Osteoblast (primary cell): ENCODE measurements at regions not wholly inside any gene's neighbourhood (a gene's known extent, or its start where the extent isn't known, plus 50 kb on each side); places are given as distances from the start of the nearest gene placed in this dataset.

Experiments
- DNase-seq: peaks from one replicate; pipeline ENCODE4 v3.0.0; 2011; ENCODE audit warnings: low spot score, mixed read lengths; ENCODE audit not compliant: insufficient read length; ENCODE audit errors: missing footprints
- H2AFZ ChIP-seq: 2 replicates; pipeline ENCODE4 v1.6.0; 2011; ENCODE audit warnings: mild to moderate bottlenecking, low read length
- H3K27ac ChIP-seq: 2 replicates; pipeline ENCODE4 v1.5.1; 2011; ENCODE audit warnings: mild to moderate bottlenecking, low read depth, low read length, moderate library complexity
- H3K27me3 ChIP-seq: 2 replicates; pipeline ENCODE4 v1.6.0; 2012; ENCODE audit warnings: mild to moderate bottlenecking, control low read depth, inconsistent platforms, low read length, moderate library complexity; ENCODE audit not compliant: insufficient read depth
- H3K36me3 ChIP-seq: 2 replicates; pipeline ENCODE4 v1.5.1; 2011; ENCODE audit warnings: mild to moderate bottlenecking, low read length, control low read depth, moderate library complexity; ENCODE audit not compliant: insufficient read depth
- H3K4me1 ChIP-seq: 2 replicates; pipeline ENCODE4 v1.5.1; 2011; ENCODE audit warnings: mild to moderate bottlenecking, low read length, control low read depth, moderate library complexity; ENCODE audit not compliant: insufficient read depth
- H3K4me2 ChIP-seq: 2 replicates; pipeline ENCODE4 v1.6.0; 2011; ENCODE audit warnings: mild to moderate bottlenecking, low read length; ENCODE audit not compliant: insufficient read depth
- H3K4me3 ChIP-seq: fragments of 200-600 bp; sonication (generic); 3 replicates; pipeline ENCODE4 v1.5.1; 2012; ENCODE audit warnings: mild to moderate bottlenecking, low read length, inconsistent platforms; ENCODE audit not compliant: insufficient read depth
- H3K79me2 ChIP-seq: 2 replicates; pipeline ENCODE4 v1.6.0; 2012; ENCODE audit warnings: mild to moderate bottlenecking, low read length, control low read depth, inconsistent platforms; ENCODE audit not compliant: insufficient read depth
- H3K9me3 ChIP-seq: 2 replicates; pipeline ENCODE4 v1.5.1; 2011; ENCODE audit warnings: low read depth, low read length, control low read depth
- H4K20me1 ChIP-seq: 2 replicates; pipeline ENCODE4 v1.6.0; 2012; ENCODE audit warnings: mild to moderate bottlenecking, low read length, control low read depth; ENCODE audit not compliant: insufficient read depth
- CTCF ChIP-seq: IDR thresholded peaks from 2 replicates; pipeline ENCODE4 v1.5.1; 2011; ENCODE audit warnings: mild to moderate bottlenecking, low read depth, low read length, moderate library complexity; ENCODE audit errors: extremely low read depth

- no peaks in the 10 kb centered on the region for H3K9me3 ChIP-seq
- DNase-seq = no peak
- no peaks in the 10 kb centered on the region for H3K4me1 ChIP-seq
- no peaks in the 10 kb centered on the region for H3K27me3 ChIP-seq
- H3K27ac ChIP-seq = no peak overlapping the region
- TF ChIP-seq CTCF = no peak
- no peaks in the 10 kb centered on the region for H3K36me3 ChIP-seq
- no peaks in the 10 kb centered on the region for H3K79me2 ChIP-seq
- H2AFZ ChIP-seq = no peak overlapping the region
- no peak overlapping the region for H3K4me3 ChIP-seq
- no peaks in the 10 kb centered on the region for H4K20me1 ChIP-seq
- H3K4me2 ChIP-seq = no peak overlapping the region
Observed at GRCh38 chr6:18724056-18724455, 336.9 kb downstream of the RNF144B start.

- Histone ChIP-seq H3K27me3 (no peaks in the 10 kb centered on the region), H3K79me2 (no peaks in the 10 kb centered on the region), H3K36me3 (no peaks in the 10 kb centered on the region), H3K4me2 (no peak overlapping the region), H3K4me1 (no peaks in the 10 kb centered on the region), H3K27ac (no peak overlapping the region), H3K4me3 (no peak overlapping the region), H2AFZ (no peak overlapping the region), H3K9me3 (no peaks in the 10 kb centered on the region), H4K20me1 (no peaks in the 10 kb centered on the region)
- no peak for DNase-seq
- no peak for TF ChIP-seq CTCF
Observed at GRCh38 chr6:18725449-18725848, 338.3 kb downstream of the RNF144B start.

- Histone ChIP-seq H3K79me2 (no peaks in the 10 kb centered on the region), H4K20me1 (no peaks in the 10 kb centered on the region), H3K36me3 (no peaks in the 10 kb centered on the region), H3K4me1 (no peaks in the 10 kb centered on the region), H3K4me3 (no peak overlapping the region), H3K4me2 (no peak overlapping the region), H2AFZ (no peak overlapping the region), H3K27me3 (no peaks in the 10 kb centered on the region), H3K27ac (no peak overlapping the region), H3K9me3 (no peaks in the 10 kb centered on the region)
- TF ChIP-seq CTCF = no peak
- no peak for DNase-seq
Observed at GRCh38 chr6:18733921-18734550, 346.9 kb downstream of the RNF144B start.

- H3K4me2 ChIP-seq = no peak overlapping the region
- no peak overlapping the region for H3K27ac ChIP-seq
- no peak for TF ChIP-seq CTCF
- no peaks in the 10 kb centered on the region for H3K79me2 ChIP-seq
- no peaks in the 10 kb centered on the region for H3K9me3 ChIP-seq
- no peak overlapping the region for H2AFZ ChIP-seq
- no peak for DNase-seq
- H4K20me1 ChIP-seq = no peaks in the 10 kb centered on the region
- no peaks in the 10 kb centered on the region for H3K36me3 ChIP-seq
- H3K27me3 ChIP-seq = no peaks in the 10 kb centered on the region
- H3K4me3 ChIP-seq = no peak overlapping the region
- no peaks in the 10 kb centered on the region for H3K4me1 ChIP-seq
Observed at GRCh38 chr6:18741741-18742140, 354.6 kb downstream of the RNF144B start.
